ENCODE measurements at regions not wholly inside any gene's neighbourhood (a gene's known extent, or its start where the extent isn't known, plus 50 kb on each side); places are given as distances from the start of the nearest gene placed in this dataset.

GRCh38 chr7:50842041-50842440 is 59.3 kb upstream of the GRB10 start:
- no peak overlapping the region for H2AFZ ChIP-seq (ENCODE audit: low read depth, low read length)
- no peak for TF ChIP-seq EZH2 (IDR thresholded peaks at IDR 0.05; ENCODE audit: insufficient read depth, low read length)
- TF ChIP-seq, protein P1, sequence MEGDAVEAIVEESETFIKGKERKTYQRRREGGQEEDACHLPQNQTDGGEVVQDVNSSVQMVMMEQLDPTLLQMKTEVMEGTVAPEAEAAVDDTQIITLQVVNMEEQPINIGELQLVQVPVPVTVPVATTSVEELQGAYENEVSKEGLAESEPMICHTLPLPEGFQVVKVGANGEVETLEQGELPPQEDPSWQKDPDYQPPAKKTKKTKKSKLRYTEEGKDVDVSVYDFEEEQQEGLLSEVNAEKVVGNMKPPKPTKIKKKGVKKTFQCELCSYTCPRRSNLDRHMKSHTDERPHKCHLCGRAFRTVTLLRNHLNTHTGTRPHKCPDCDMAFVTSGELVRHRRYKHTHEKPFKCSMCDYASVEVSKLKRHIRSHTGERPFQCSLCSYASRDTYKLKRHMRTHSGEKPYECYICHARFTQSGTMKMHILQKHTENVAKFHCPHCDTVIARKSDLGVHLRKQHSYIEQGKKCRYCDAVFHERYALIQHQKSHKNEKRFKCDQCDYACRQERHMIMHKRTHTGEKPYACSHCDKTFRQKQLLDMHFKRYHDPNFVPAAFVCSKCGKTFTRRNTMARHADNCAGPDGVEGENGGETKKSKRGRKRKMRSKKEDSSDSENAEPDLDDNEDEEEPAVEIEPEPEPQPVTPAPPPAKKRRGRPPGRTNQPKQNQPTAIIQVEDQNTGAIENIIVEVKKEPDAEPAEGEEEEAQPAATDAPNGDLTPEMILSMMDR (IDR thresholded peaks at IDR 0.05; ENCODE audit: insufficient read depth, low read depth, low read length): no peak

DNA sequence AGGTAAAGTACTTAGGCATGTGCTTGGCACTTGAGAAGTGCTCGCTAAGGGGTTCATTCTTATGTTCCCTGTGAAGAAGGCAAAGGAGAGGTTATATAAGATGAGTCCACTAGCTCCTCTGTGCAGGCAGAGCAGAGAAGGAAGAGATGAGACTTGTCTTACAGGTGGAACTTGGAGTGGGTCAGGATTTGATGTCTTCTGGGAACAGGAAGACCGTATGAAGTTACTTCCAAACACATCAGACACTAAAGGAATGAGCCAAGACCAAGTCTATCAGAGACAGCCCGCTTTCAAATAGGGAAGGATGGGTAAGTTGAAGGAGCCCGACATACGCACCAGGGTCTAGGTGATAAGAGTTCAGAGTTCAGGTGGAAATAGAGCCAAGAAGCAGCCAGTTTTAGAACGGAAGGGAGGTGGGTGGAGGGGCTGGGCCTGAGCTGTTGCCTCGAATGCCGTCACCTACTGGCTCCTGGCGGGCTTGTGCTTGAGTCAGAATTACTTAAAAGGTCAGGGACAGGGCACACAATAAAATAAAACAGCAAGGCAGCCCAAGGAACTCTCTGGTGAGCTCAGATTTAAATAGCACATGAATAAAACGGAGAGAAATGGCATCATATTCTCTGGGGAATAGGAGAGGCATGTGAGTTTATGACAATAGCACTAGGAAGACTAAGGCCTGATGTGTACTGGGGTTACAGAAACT is 56.1 kb upstream of the GRB10 start:
- Histone ChIP-seq H3K36me3 (ENCODE audit: insufficient read depth, low read length) (no peaks in the 10 kb centered on the region), H3K4me3 (ENCODE audit: insufficient read depth, low read depth, low read length) (no peak overlapping the region), H3K27me3 (ENCODE audit: insufficient read depth, low read length) (no peaks in the 10 kb centered on the region), H3K9ac (ENCODE audit: low read length) (peak overlapping the region; percentile 77), H2AFZ (ENCODE audit: low read depth, low read length) (no peak overlapping the region), H4K20me1 (ENCODE audit: insufficient read depth, low read length) (no peaks in the 10 kb centered on the region), H3K9me3 (ENCODE audit: insufficient read depth, low read depth, low read length) (no peaks in the 10 kb centered on the region), H3K79me2 (ENCODE audit: insufficient read depth, low read length) (no peaks in the 10 kb centered on the region), H3K4me2 (ENCODE audit: low read length) (peak overlapping the region; percentile 64), H3K27ac (ENCODE audit: low read depth, low read length) (peak overlapping the region; percentile 99), H3K4me1 (ENCODE audit: insufficient read depth, low read length) (peaks cover 32% of the 10 kb centered on the region)
- peak; percentile 90 for DNase-seq (ENCODE audit: low read depth)
- peaks cover 49% of the 10 kb centered on the region for H3K27me3 Mint-ChIP-seq (ENCODE audit: low read depth, unreplicated experiment)
- FAIRE-seq: peak; percentile 93
- no peak overlapping the region for H3K27ac Mint-ChIP-seq (ENCODE audit: unreplicated experiment)
- no peak overlapping the region for H3K4me3 Mint-ChIP-seq (ENCODE audit: unreplicated experiment)
- H3K9me3 Mint-ChIP-seq (ENCODE audit: unreplicated experiment): peaks cover 10% of the 10 kb centered on the region
- no peaks in the 10 kb centered on the region for H3K4me1 Mint-ChIP-seq (ENCODE audit: low read depth, unreplicated experiment)
- H3K36me3 Mint-ChIP-seq (ENCODE audit: low read depth, unreplicated experiment): no peaks in the 10 kb centered on the region
- no peak for TF ChIP-seq EZH2 (IDR thresholded peaks at IDR 0.05; ENCODE audit: insufficient read depth, low read length)
- TF ChIP-seq, protein P1 (IDR thresholded peaks at IDR 0.05; ENCODE audit: insufficient read depth, low read depth, low read length): no peak

More at GRCh38 chr7:50842041-50842440, 59.3 kb upstream of the GRB10 start:
- no peaks in the 10 kb centered on the region for H3K79me2 ChIP-seq (ENCODE audit: insufficient read depth, low read length)
- H3K36me3 ChIP-seq (ENCODE audit: insufficient read depth, low read length): no peaks in the 10 kb centered on the region
- FAIRE-seq (no peak), DNase-seq (ENCODE audit: low read depth) (no peak)
- H3K27me3 Mint-ChIP-seq (ENCODE audit: low read depth, unreplicated experiment): peaks cover 38% of the 10 kb centered on the region
- no peak overlapping the region for H3K9ac ChIP-seq (ENCODE audit: low read length)
- no peaks in the 10 kb centered on the region for H3K36me3 Mint-ChIP-seq (ENCODE audit: low read depth, unreplicated experiment)
- H3K4me3 ChIP-seq (ENCODE audit: insufficient read depth, low read depth, low read length): no peak overlapping the region
- H3K4me2 ChIP-seq (ENCODE audit: low read length): no peak overlapping the region
- H3K4me1 ChIP-seq (ENCODE audit: insufficient read depth, low read length): peaks cover 26% of the 10 kb centered on the region
- H4K20me1 ChIP-seq (ENCODE audit: insufficient read depth, low read length): no peaks in the 10 kb centered on the region
- no peaks in the 10 kb centered on the region for H3K4me1 Mint-ChIP-seq (ENCODE audit: low read depth, unreplicated experiment)
- H3K27ac Mint-ChIP-seq (ENCODE audit: unreplicated experiment): no peak overlapping the region
- H3K9me3 Mint-ChIP-seq (ENCODE audit: unreplicated experiment): peaks cover 11% of the 10 kb centered on the region
- no peaks in the 10 kb centered on the region for H3K9me3 ChIP-seq (ENCODE audit: insufficient read depth, low read depth, low read length)
- no peaks in the 10 kb centered on the region for H3K27me3 ChIP-seq (ENCODE audit: insufficient read depth, low read length)
- no peak overlapping the region for H3K4me3 Mint-ChIP-seq (ENCODE audit: unreplicated experiment)
- no peak overlapping the region for H3K27ac ChIP-seq (ENCODE audit: low read depth, low read length)

DNA sequence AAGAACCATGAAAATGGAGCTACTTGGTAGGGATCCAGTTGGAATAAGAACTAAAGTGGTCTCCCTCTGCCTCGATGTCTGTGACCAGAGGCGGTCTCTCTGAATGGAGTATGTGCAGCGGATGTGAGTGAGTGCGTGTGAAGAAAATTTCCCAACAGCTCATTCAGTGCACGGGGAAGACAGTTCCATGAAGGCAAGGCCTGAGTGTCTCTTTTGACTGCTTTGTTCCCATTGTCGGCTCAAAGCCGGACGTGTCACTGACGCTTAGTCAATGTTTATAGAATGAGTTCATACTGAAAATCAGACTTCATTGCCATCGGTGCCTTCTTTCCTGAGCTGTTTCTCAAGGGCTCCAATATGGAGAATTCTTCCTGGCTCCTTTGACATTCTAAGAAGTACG is 55.3 kb upstream of the GRB10 start:
- Histone ChIP-seq H3K27ac (ENCODE audit: low read depth, low read length) (peak overlapping the region; percentile 99), H3K4me3 (ENCODE audit: insufficient read depth, low read depth, low read length) (no peak overlapping the region), H4K20me1 (ENCODE audit: insufficient read depth, low read length) (no peaks in the 10 kb centered on the region), H3K9me3 (ENCODE audit: insufficient read depth, low read depth, low read length) (no peaks in the 10 kb centered on the region), H3K27me3 (ENCODE audit: insufficient read depth, low read length) (no peaks in the 10 kb centered on the region), H2AFZ (ENCODE audit: low read depth, low read length) (peak overlapping the region; percentile 23), H3K4me2 (ENCODE audit: low read length) (peak overlapping the region; percentile 64), H3K36me3 (ENCODE audit: insufficient read depth, low read length) (no peaks in the 10 kb centered on the region), H3K79me2 (ENCODE audit: insufficient read depth, low read length) (no peaks in the 10 kb centered on the region), H3K4me1 (ENCODE audit: insufficient read depth, low read length) (peaks cover 40% of the 10 kb centered on the region), H3K9ac (ENCODE audit: low read length) (peak overlapping the region; percentile 77)
- Mint-ChIP-seq H3K9me3 (ENCODE audit: unreplicated experiment) (peaks cover 10% of the 10 kb centered on the region), H3K4me3 (ENCODE audit: unreplicated experiment) (no peak overlapping the region), H3K4me1 (ENCODE audit: low read depth, unreplicated experiment) (peaks cover 7% of the 10 kb centered on the region), H3K27me3 (ENCODE audit: low read depth, unreplicated experiment) (peaks cover 42% of the 10 kb centered on the region), H3K36me3 (ENCODE audit: low read depth, unreplicated experiment) (no peaks in the 10 kb centered on the region), H3K27ac (ENCODE audit: unreplicated experiment) (no peak overlapping the region)
- DNase-seq (ENCODE audit: low read depth) (peak; percentile 91), FAIRE-seq (peak; percentile 98)
- TF ChIP-seq, protein P1 (IDR thresholded peaks at IDR 0.05; ENCODE audit: insufficient read depth, low read depth, low read length): no peak
- no peak for TF ChIP-seq EZH2 (IDR thresholded peaks at IDR 0.05; ENCODE audit: insufficient read depth, low read length)
